ENCODE measurements at regions not wholly inside any gene's neighbourhood (a gene's known extent, or its start where the extent isn't known, plus 50 kb on each side); places are given as distances from the start of the nearest gene placed in this dataset.

DNA sequence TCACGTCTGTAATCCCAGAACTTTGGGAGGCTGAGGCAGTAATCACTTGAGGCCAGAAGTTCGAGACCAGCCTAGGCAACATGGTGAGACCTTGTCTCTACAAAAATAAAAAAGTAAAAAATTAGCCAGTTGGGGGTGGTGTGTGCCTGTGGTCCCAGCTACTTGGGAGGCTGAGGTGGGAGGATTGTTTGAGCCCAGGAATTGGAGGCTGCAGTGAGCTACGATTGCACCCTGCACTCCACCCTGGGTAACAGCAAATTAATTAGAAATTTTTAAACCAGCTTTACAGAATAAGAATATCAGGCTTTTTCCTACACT lies 136.0 kb downstream of the EPC1 start:
- TF ChIP-seq CTCF (conservative IDR thresholded peaks at IDR 0.05 in 1 of 2, IDR thresholded peaks at IDR 0.05 in 1 of 2; ENCODE audit: low read depth in 1 of 2, low read length in 2 of 2) (no peak), EZH2 (IDR thresholded peaks at IDR 0.05; ENCODE audit: low read length, missing control alignments) (no peak)
